WI38 (cell line): ENCODE measurements at regions not wholly inside any gene's neighbourhood (a gene's known extent, or its start where the extent isn't known, plus 50 kb on each side); places are given as distances from the start of the nearest gene placed in this dataset.
A peak's percentile ranks its signal among the peaks of the same experiment; 100 is the strongest.

Experiments
- H3K4me3 ChIP-seq: 2 replicates; pipeline ENCODE4 v1.5.1; 2011; ENCODE audit warnings: low read depth, mild to moderate bottlenecking, control low read depth, low read length
- CTCF ChIP-seq: IDR thresholded peaks from 2 replicates; pipeline ENCODE4 v1.5.1; 2012; ENCODE audit warnings: low read depth, mild to moderate bottlenecking, control low read depth, low read length

DNA sequence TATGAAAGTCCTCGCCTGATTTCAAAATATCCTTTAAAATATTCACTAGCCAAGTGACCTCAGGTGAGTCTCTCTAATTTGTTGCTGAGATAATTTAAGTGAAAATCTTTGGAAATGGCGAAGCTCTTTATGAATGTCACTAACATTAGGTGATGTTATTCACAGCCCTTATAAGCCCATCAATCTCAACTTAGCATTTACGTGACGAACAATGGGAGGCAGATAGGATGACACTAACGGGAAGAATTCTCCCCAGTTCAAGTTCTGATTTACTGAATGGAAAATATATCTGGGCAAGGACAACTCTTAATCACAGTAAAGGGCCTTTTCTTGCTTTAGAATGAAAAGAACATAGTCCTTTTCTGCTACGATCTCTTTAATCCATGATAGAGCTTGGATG lies 378.7 kb downstream of the LIG4 start:
- TF ChIP-seq CTCF = no peak
- no peak overlapping the region for H3K4me3 ChIP-seq

DNA sequence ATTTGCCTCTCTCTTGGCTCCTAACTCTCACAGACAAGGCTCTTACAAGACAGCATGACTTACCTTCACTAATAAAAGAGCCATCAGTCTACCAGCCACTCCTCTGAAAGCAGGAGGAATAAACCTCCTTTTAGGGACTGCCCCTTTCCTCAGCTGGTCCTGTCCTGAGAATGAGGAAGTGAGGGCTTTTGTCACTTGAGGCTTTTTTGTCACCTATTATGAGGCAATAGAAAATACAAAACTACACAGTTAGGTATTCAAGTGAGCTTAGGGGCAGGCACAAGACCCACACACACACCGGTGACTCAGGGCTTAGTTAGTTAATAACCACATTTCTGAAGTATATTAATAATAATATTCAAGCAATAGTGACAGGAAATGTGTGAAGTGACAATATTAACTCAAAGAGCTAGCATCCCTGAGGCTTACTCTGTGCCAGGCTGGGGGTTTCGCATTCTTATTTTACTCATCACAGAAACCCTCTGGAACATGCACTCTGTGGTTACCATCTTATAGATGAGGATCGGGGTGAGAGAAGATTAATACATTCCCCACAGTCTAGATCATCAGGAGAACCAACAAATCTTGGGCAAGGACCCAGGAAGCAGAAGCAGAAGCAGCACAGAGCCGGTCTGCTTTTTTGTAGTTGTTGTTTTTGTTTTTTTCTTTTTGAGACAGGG lies 379.9 kb downstream of the LIG4 start:
- H3K4me3 ChIP-seq = peak overlapping the region; percentile 19
- TF ChIP-seq CTCF = no peak

GRCh38 chr13:107834717-107835116 lies 380.6 kb downstream of the LIG4 start:
- no peak overlapping the region for H3K4me3 ChIP-seq
- TF ChIP-seq CTCF = no peak

- TF ChIP-seq CTCF = no peak
- H3K4me3 ChIP-seq = no peak overlapping the region
Observed at GRCh38 chr13:107834281-107834680, 381.1 kb downstream of the LIG4 start.

GRCh38 chr13:107832500-107833100 lies 382.7 kb downstream of the LIG4 start:
- H3K4me3 ChIP-seq = no peak overlapping the region
- TF ChIP-seq CTCF = no peak

DNA sequence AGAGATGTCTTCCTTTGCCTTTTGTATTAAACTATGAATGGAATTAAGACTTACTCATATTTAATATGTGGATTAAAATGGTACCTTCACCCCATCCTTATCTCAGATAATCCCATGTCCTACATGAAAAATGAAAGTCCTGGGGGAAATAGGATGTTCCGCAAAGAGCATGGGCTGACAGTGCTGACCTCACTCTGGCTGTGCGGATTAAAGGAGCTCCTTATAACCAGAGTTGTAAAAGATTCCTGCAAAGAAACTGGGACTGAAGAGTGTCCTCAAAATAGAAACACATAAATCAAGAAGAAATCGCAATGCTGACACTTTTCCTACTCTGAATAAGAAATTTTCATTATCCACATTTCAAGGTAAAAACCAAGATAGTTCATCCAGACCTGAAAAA lies 384.5 kb downstream of the LIG4 start:
- TF ChIP-seq CTCF = no peak
- no peak overlapping the region for H3K4me3 ChIP-seq

GRCh38 chr13:107827840-107828549 lies 387.3 kb downstream of the LIG4 start:
- H3K4me3 ChIP-seq = no peak overlapping the region
- no peak for TF ChIP-seq CTCF
